K562 (cell line): ENCODE measurements at regions not wholly inside any gene's neighbourhood (a gene's known extent, or its start where the extent isn't known, plus 50 kb on each side); places are given as distances from the start of the nearest gene placed in this dataset.

ENCODE experiments used
- ARID1B ChIP-seq: fragments of 450-650 bp; IDR thresholded peaks from 2 replicates; pipeline ENCODE4 v1.6.1; 2016; ENCODE audit warnings: antibody characterized with exemption, mild to moderate bottlenecking, inconsistent platforms
- ATF3 ChIP-seq, 2 experiments: fragments of 450-650 bp in 1 of 2; sonication (generic) in 1 of 2; formaldehyde crosslinking in 1 of 2; IDR thresholded peaks in 1 of 2; conservative IDR thresholded peaks in 1 of 2; 2 replicates each; pipeline versions ENCODE4 v1.6.1 to v1.8.1; 2016 to 2023; ENCODE audit warnings: mild to moderate bottlenecking in 2 of 2, moderate library complexity in 2 of 2, inconsistent platforms in 1 of 2, missing genetic modification reagents in 1 of 2
- CGGBP1 ChIP-seq: fragments of 250-450 bp; sonication (Bioruptor Pico); IDR thresholded peaks from 2 replicates; pipeline ENCODE4 v1.9.0; 2021; ENCODE audit warnings: mild to moderate bottlenecking
- DPF2 ChIP-seq: fragments of 450-650 bp; IDR thresholded peaks from 2 replicates; pipeline ENCODE4 v1.6.1; 2016
- EHMT2 ChIP-seq: fragments of 450-650 bp; IDR thresholded peaks from 2 replicates; pipeline ENCODE4 v1.6.1; 2018; ENCODE audit warnings: antibody characterized with exemption
- FOSL1 ChIP-seq: fragments of 200-800 bp; sonication (Bioruptor generic); conservative IDR thresholded peaks from 2 replicates; pipeline ENCODE4 v1.6.1; 2016; ENCODE audit warnings: missing genetic modification characterization, missing compliant biosample characterization
- HDAC1 ChIP-seq, 2 experiments: fragments of 450-650 bp; IDR thresholded peaks; 2 replicates each; pipeline ENCODE4 v1.6.1; 2016 to 2017; ENCODE audit warnings: inconsistent platforms in 1 of 2, mild to moderate bottlenecking in 1 of 2, moderate library complexity in 1 of 2
- JUND ChIP-seq, 2 experiments: IDR thresholded peaks; 2 replicates in 1 of 2; 3 replicates in 1 of 2; pipeline ENCODE4 v1.6.1; 2011; ENCODE audit warnings: borderline replicate concordance in 2 of 2, low read depth in 2 of 2, low read length in 2 of 2, improper control_type of control experiment in 1 of 2, missing biosample characterization in 1 of 2, missing genetic modification characterization in 1 of 2, missing genetic modification reagents in 1 of 2
- KDM1A ChIP-seq, 2 experiments: fragments of 450-650 bp; IDR thresholded peaks; 2 replicates each; pipeline ENCODE4 v1.6.1; 2016; ENCODE audit warnings: mild to moderate bottlenecking in 2 of 2
- MNT ChIP-seq, 2 experiments: fragments of 450-650 bp; conservative IDR thresholded peaks; 2 replicates each; pipeline ENCODE4 v1.6.1; 2017; ENCODE audit warnings: mild to moderate bottlenecking in 2 of 2, moderate library complexity in 2 of 2
- MTA1 ChIP-seq: fragments of 450-650 bp; IDR thresholded peaks from 2 replicates; pipeline ENCODE4 v1.6.1; 2017; ENCODE audit warnings: borderline replicate concordance
- MYC ChIP-seq, 2 experiments: fragments of 250-450 bp in 1 of 2; sonication (Bioruptor Pico) in 1 of 2; IDR thresholded peaks; 2 replicates each; pipeline versions ENCODE4 v1.5.1 to v1.6.1; 2012 to 2021; ENCODE audit warnings: low read depth in 2 of 2, borderline replicate concordance in 1 of 2, improper control_type of control experiment in 1 of 2, low read length in 1 of 2, mild to moderate bottlenecking in 1 of 2, moderate library complexity in 1 of 2
- RCOR1 ChIP-seq, 2 experiments: IDR thresholded peaks; 2 replicates each; pipeline ENCODE4 v1.6.1; 2012; ENCODE audit warnings: low read depth in 2 of 2, low read length in 2 of 2, borderline replicate concordance in 1 of 2, improper control_type of control experiment in 1 of 2
- RNF219 ChIP-seq: fragments of 250-450 bp; sonication (Bioruptor Pico); IDR thresholded peaks from 2 replicates; pipeline ENCODE4 v1.5.0; 2022; ENCODE audit warnings: mild to moderate bottlenecking
- SAFB ChIP-seq: fragments of 200-400 bp; formaldehyde crosslinking; IDR thresholded peaks from 2 replicates; pipeline ENCODE4 v1.6.1; 2017; ENCODE audit warnings: low read depth, low read length, borderline replicate concordance
- SMARCA4 ChIP-seq: fragments of 450-650 bp; IDR thresholded peaks from 2 replicates; pipeline ENCODE4 v1.6.1; 2016
- SNAPC5 ChIP-seq: fragments of 250-450 bp; sonication (Bioruptor Pico); IDR thresholded peaks from 2 replicates; pipeline ENCODE4 v1.8.0; 2021; ENCODE audit warnings: moderate library complexity, mild to moderate bottlenecking, inconsistent platforms

- 0 out of 4 replicates have a peak, but pooled peaks of 1 of the 2 experiments have one; percentile 16 for TF ChIP-seq MNT (conservative IDR thresholded peaks at IDR 0.05)
- TF ChIP-seq ARID1B, result peak; percentile 44; the same call in 1 of the 2 replicates
- peak in 1 of 2 experiments; percentile 70; a peak in 2 of 4 replicates for TF ChIP-seq RCOR1 (IDR thresholded peaks at IDR 0.05; ENCODE audit: borderline replicate concordance in 1 of 2, low read depth in 2 of 2, low read length in 2 of 2)
- TF ChIP-seq JUND (IDR thresholded peaks at IDR 0.05; ENCODE audit: borderline replicate concordance, low read depth, low read length), result peak; percentile 61; the same call in 1 of the 2 replicates
- TF ChIP-seq JUND (tag; IDR thresholded peaks at IDR 0.05; ENCODE audit: borderline replicate concordance, low read depth, low read length), result peak; percentile 67; the same call in 2 of the 3 replicates
- peak; percentile 42; the same call in 1 of the 2 replicates for TF ChIP-seq SMARCA4
- TF ChIP-seq MTA1, result 0 out of 2 replicates have a peak, but pooled peaks have one; percentile 25
- TF ChIP-seq DPF2, result peak; percentile 51; the same call in 1 of the 2 replicates
- no peak for TF ChIP-seq MYC (IDR thresholded peaks at IDR 0.05; ENCODE audit: low read depth, low read length)
- TF ChIP-seq MYC (CRISPR knock-in tag; IDR thresholded peaks at IDR 0.05; ENCODE audit: borderline replicate concordance, low read depth), result no peak
- peak in 1 of 2 experiments; percentile 28; a peak in 1 of 4 replicates for TF ChIP-seq HDAC1 (IDR thresholded peaks at IDR 0.05)
- TF ChIP-seq SNAPC5 (CRISPR knock-in tag), result no peak
- TF ChIP-seq SAFB, result no peak
- no peak for TF ChIP-seq EHMT2
- TF ChIP-seq ATF3 (IDR thresholded peaks at IDR 0.05), result peak; percentile 70
- TF ChIP-seq ATF3 (CRISPR knock-in tag; conservative IDR thresholded peaks at IDR 0.05), result no peak
- no peak for TF ChIP-seq RNF219 (CRISPR knock-in tag)
- TF ChIP-seq CGGBP1, result no peak
- peak; percentile 90 for TF ChIP-seq FOSL1 (tag)
- peak; percentile 55 to 59; a peak in 2 of 4 replicates for TF ChIP-seq KDM1A (IDR thresholded peaks at IDR 0.05)
Observed at GRCh38 chr3:72065872-72066641, 281.1 kb upstream of the PROK2 start (continued).
